Neural progenitor cell (in vitro differentiated cells): ENCODE measurements at regions not wholly inside any gene's neighbourhood (a gene's known extent, or its start where the extent isn't known, plus 50 kb on each side); places are given as distances from the start of the nearest gene placed in this dataset.

Experiments used
- EZH2 ChIP-seq: fragments of 200-600 bp; sonication (generic); IDR thresholded peaks from 2 replicates; pipeline ENCODE4 v1.6.1; 2017; ENCODE audit warnings: antibody characterized with exemption, mild to moderate bottlenecking, moderate library complexity
- EZH2phosphoT487 ChIP-seq: fragments of 200-600 bp; sonication (generic); IDR thresholded peaks from 2 replicates; pipeline ENCODE4 v1.6.1; 2017; ENCODE audit warnings: antibody characterized with exemption
- TF ChIP-seq, protein P1 (sequence below): fragments of 200-600 bp; sonication (generic); IDR thresholded peaks from 2 replicates; pipeline ENCODE4 v1.5.1; 2017; ENCODE audit warnings: antibody characterized with exemption, mild to moderate bottlenecking

DNA sequence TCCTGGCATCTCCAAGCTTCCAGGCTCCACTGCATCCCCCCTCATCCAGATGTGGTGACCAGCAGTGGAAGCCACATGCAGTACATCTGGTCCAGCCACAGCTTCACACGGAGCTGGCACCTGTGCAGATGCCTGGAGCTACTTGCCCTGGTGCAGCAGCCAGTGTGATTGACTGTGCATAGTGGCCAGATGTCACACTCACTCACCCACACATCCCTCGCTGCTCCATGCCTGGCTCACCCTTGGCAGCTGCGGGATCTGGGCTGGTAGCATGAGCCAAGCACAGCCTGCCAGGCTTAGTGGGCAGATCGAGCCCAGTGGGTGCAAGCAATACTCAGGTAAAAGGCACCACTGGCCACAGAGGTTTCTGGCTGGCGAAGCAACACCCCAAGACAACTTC is 398.0 kb upstream of the CNTN4 start:
- TF ChIP-seq EZH2 (no peak), EZH2phosphoT487 (no peak)
- TF ChIP-seq, protein P1, sequence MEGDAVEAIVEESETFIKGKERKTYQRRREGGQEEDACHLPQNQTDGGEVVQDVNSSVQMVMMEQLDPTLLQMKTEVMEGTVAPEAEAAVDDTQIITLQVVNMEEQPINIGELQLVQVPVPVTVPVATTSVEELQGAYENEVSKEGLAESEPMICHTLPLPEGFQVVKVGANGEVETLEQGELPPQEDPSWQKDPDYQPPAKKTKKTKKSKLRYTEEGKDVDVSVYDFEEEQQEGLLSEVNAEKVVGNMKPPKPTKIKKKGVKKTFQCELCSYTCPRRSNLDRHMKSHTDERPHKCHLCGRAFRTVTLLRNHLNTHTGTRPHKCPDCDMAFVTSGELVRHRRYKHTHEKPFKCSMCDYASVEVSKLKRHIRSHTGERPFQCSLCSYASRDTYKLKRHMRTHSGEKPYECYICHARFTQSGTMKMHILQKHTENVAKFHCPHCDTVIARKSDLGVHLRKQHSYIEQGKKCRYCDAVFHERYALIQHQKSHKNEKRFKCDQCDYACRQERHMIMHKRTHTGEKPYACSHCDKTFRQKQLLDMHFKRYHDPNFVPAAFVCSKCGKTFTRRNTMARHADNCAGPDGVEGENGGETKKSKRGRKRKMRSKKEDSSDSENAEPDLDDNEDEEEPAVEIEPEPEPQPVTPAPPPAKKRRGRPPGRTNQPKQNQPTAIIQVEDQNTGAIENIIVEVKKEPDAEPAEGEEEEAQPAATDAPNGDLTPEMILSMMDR: no peak
